ENCODE measurements at regions not wholly inside any gene's neighbourhood (a gene's known extent, or its start where the extent isn't known, plus 50 kb on each side); places are given as distances from the start of the nearest gene placed in this dataset.

GRCh38 chr5:126265917-126266316 is 157.3 kb upstream of the GRAMD2B start:
- no peak for ATAC-seq
- intact Hi-C loops (cut with micrococcal nuclease; ENCODE audit: unreplicated experiment) = no loop called here
- Histone ChIP-seq H3K4me1 (ENCODE audit: control insufficient read depth, insufficient read depth, low read length) (no peaks in the 10 kb centered on the region), H3K27ac (ENCODE audit: low read length) (no peak overlapping the region), H3K27me3 (ENCODE audit: control insufficient read depth, insufficient read depth, low read length) (no peaks in the 10 kb centered on the region), H3K36me3 (ENCODE audit: control insufficient read depth, insufficient read depth, low read length) (no peaks in the 10 kb centered on the region), H3K4me3 (ENCODE audit: low read depth in 2 of 2, low read length in 2 of 2) (no peak overlapping the region), H3K9me3 (ENCODE audit: control insufficient read depth, insufficient read depth, low read depth, low read length) (no peaks in the 10 kb centered on the region)
- in situ Hi-C loops (cut with HindIII; ENCODE audit: low pct_unique_long_range_greater_than_20kb, low sequenced_read_pairs) = no loop called here
- CTCF ChIA-PET = no interaction called here
- POLR2A ChIA-PET = no interaction called here
- DNase-seq (ENCODE audit: low read depth, low spot score) = no peak
- BruUV-seq (replicated peaks) = no TSS peak
- TF ChIP-seq TCF7L2 (IDR thresholded peaks at IDR 0.05; ENCODE audit: low read depth, low read length) (no peak), CTCF (IDR thresholded peaks at IDR 0.05) (no peak), REST (IDR thresholded peaks at IDR 0.05; ENCODE audit: insufficient read depth in 1 of 2, low read depth in 2 of 2, low read length in 1 of 2) (no peak), POLR2AphosphoS5 (IDR thresholded peaks at IDR 0.05; ENCODE audit: low read depth, low read length) (no peak), SIN3A (IDR thresholded peaks at IDR 0.05; ENCODE audit: borderline replicate concordance, insufficient read depth, low read depth, low read length) (no peak)

GRCh38 chr5:126267438-126267837 is 155.8 kb upstream of the GRAMD2B start:
- no TSS peak for BruUV-seq (replicated peaks)
- H3K4me3 ChIP-seq (ENCODE audit: low read depth in 2 of 2, low read length in 2 of 2) = no peak overlapping the region
- in situ Hi-C loops (cut with HindIII; ENCODE audit: low pct_unique_long_range_greater_than_20kb, low sequenced_read_pairs) = no loop called here
- DNase-seq (ENCODE audit: low read depth, low spot score) (no peak), ATAC-seq (no peak)
- ChIA-PET POLR2A (no interaction called here), CTCF (no interaction called here)
- intact Hi-C loops (cut with micrococcal nuclease; ENCODE audit: unreplicated experiment) = no loop called here
- no peaks in the 10 kb centered on the region for H3K36me3 ChIP-seq (ENCODE audit: control insufficient read depth, insufficient read depth, low read length)
- no peaks in the 10 kb centered on the region for H3K9me3 ChIP-seq (ENCODE audit: control insufficient read depth, insufficient read depth, low read depth, low read length)
- TF ChIP-seq REST (IDR thresholded peaks at IDR 0.05; ENCODE audit: insufficient read depth in 1 of 2, low read depth in 2 of 2, low read length in 1 of 2) = no peak
- TF ChIP-seq POLR2AphosphoS5 (IDR thresholded peaks at IDR 0.05; ENCODE audit: low read depth, low read length) = no peak
- TF ChIP-seq SIN3A (IDR thresholded peaks at IDR 0.05; ENCODE audit: borderline replicate concordance, insufficient read depth, low read depth, low read length) = no peak
- TF ChIP-seq TCF7L2 (IDR thresholded peaks at IDR 0.05; ENCODE audit: low read depth, low read length) = no peak
- no peak for TF ChIP-seq CTCF (IDR thresholded peaks at IDR 0.05)
- no peak overlapping the region for H3K27ac ChIP-seq (ENCODE audit: low read length)
- H3K4me1 ChIP-seq (ENCODE audit: control insufficient read depth, insufficient read depth, low read length) = no peaks in the 10 kb centered on the region
- H3K27me3 ChIP-seq (ENCODE audit: control insufficient read depth, insufficient read depth, low read length) = no peaks in the 10 kb centered on the region
